ENCODE measurements at regions not wholly inside any gene's neighbourhood (a gene's known extent, or its start where the extent isn't known, plus 50 kb on each side); places are given as distances from the start of the nearest gene placed in this dataset.

GRCh38 chr12:46610754-46611153 is 215.0 kb downstream of the SLC38A4 start:
- TF ChIP-seq, protein P1, sequence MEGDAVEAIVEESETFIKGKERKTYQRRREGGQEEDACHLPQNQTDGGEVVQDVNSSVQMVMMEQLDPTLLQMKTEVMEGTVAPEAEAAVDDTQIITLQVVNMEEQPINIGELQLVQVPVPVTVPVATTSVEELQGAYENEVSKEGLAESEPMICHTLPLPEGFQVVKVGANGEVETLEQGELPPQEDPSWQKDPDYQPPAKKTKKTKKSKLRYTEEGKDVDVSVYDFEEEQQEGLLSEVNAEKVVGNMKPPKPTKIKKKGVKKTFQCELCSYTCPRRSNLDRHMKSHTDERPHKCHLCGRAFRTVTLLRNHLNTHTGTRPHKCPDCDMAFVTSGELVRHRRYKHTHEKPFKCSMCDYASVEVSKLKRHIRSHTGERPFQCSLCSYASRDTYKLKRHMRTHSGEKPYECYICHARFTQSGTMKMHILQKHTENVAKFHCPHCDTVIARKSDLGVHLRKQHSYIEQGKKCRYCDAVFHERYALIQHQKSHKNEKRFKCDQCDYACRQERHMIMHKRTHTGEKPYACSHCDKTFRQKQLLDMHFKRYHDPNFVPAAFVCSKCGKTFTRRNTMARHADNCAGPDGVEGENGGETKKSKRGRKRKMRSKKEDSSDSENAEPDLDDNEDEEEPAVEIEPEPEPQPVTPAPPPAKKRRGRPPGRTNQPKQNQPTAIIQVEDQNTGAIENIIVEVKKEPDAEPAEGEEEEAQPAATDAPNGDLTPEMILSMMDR (IDR thresholded peaks at IDR 0.05), result no peak
- Mint-ChIP-seq H3K27ac (ENCODE audit: unreplicated experiment) (no peak overlapping the region), H3K36me3 (ENCODE audit: low read depth) (no peaks in the 10 kb centered on the region), H3K9me3 (ENCODE audit: low read depth) (no peaks in the 10 kb centered on the region), H3K4me3 (ENCODE audit: unreplicated experiment) (no peak overlapping the region), H3K4me1 (ENCODE audit: low read depth) (peaks cover 15% of the 10 kb centered on the region), H3K27me3 (ENCODE audit: low read depth) (no peaks in the 10 kb centered on the region)
- DNase-seq (ENCODE audit: low spot score), result no peak

GRCh38 chr12:46609674-46610073 is 216.1 kb downstream of the SLC38A4 start:
- Mint-ChIP-seq H3K4me1 (ENCODE audit: low read depth) (peaks cover 15% of the 10 kb centered on the region), H3K27ac (ENCODE audit: unreplicated experiment) (no peak overlapping the region), H3K9me3 (ENCODE audit: low read depth) (no peaks in the 10 kb centered on the region), H3K4me3 (ENCODE audit: unreplicated experiment) (no peak overlapping the region), H3K27me3 (ENCODE audit: low read depth) (no peaks in the 10 kb centered on the region), H3K36me3 (ENCODE audit: low read depth) (no peaks in the 10 kb centered on the region)
- TF ChIP-seq, protein P1 (IDR thresholded peaks at IDR 0.05), result no peak
- DNase-seq (ENCODE audit: low spot score), result no peak

GRCh38 chr12:46609273-46609623 is 216.5 kb downstream of the SLC38A4 start:
- no peak overlapping the region for H3K27ac Mint-ChIP-seq (ENCODE audit: unreplicated experiment)
- H3K36me3 Mint-ChIP-seq (ENCODE audit: low read depth), result no peaks in the 10 kb centered on the region
- DNase-seq (ENCODE audit: low spot score), result no peak
- peaks cover 15% of the 10 kb centered on the region for H3K4me1 Mint-ChIP-seq (ENCODE audit: low read depth)
- H3K27me3 Mint-ChIP-seq (ENCODE audit: low read depth), result no peaks in the 10 kb centered on the region
- no peaks in the 10 kb centered on the region for H3K9me3 Mint-ChIP-seq (ENCODE audit: low read depth)
- no peak overlapping the region for H3K4me3 Mint-ChIP-seq (ENCODE audit: unreplicated experiment)
- TF ChIP-seq, protein P1 (IDR thresholded peaks at IDR 0.05), result no peak

GRCh38 chr12:46608431-46609272 is 217.1 kb downstream of the SLC38A4 start:
- Mint-ChIP-seq H3K27me3 (ENCODE audit: low read depth) (no peaks in the 10 kb centered on the region), H3K4me1 (ENCODE audit: low read depth) (peaks cover 15% of the 10 kb centered on the region), H3K9me3 (ENCODE audit: low read depth) (no peaks in the 10 kb centered on the region), H3K4me3 (ENCODE audit: unreplicated experiment) (no peak overlapping the region), H3K36me3 (ENCODE audit: low read depth) (no peaks in the 10 kb centered on the region), H3K27ac (ENCODE audit: unreplicated experiment) (peak overlapping the region; percentile 52)
- no peak for DNase-seq (ENCODE audit: low spot score)
- TF ChIP-seq, protein P1 (IDR thresholded peaks at IDR 0.05), result no peak

DNA sequence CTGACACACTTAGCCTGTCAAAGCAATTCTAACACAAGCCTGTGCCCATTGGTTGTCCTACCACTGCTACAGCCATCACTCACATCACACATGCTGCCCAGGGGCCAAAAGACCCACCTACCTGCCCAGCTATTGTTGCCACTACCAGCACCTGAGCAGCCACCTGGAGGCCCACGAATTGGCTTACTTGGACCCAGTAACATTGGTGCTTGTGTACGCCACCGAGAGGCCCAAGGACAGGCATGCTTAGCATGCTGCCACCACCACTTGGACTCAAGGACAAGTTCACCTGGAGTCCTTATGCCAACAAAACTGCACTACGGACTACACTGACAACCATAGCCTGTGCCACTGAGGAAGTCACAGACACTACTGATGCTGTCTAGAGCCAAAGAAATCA is 221.1 kb downstream of the SLC38A4 start:
- Mint-ChIP-seq H3K4me1 (ENCODE audit: low read depth) (peaks cover 28% of the 10 kb centered on the region), H3K9me3 (ENCODE audit: low read depth) (peaks cover 23% of the 10 kb centered on the region), H3K4me3 (ENCODE audit: unreplicated experiment) (no peak overlapping the region), H3K36me3 (ENCODE audit: low read depth) (peaks cover 4% of the 10 kb centered on the region), H3K27me3 (ENCODE audit: low read depth) (no peaks in the 10 kb centered on the region), H3K27ac (ENCODE audit: unreplicated experiment) (no peak overlapping the region)
- TF ChIP-seq, protein P1 (IDR thresholded peaks at IDR 0.05), result no peak
- DNase-seq (ENCODE audit: low spot score), result no peak

All from chondrocyte (in vitro differentiated cells).